Activated CD4-positive, CD25-positive, alpha-beta regulatory T cell treated with anti-CD3 and anti-CD28 coated beads, Interleukin-2, amount 50 U/mL, for 16 hours (primary cell): ENCODE measurements at regions not wholly inside any gene's neighbourhood (a gene's known extent, or its start where the extent isn't known, plus 50 kb on each side); places are given as distances from the start of the nearest gene placed in this dataset.
"Not testable (repeated sequence)": the region's sequence is repeated elsewhere in the genome, so short reads cannot be mapped to it uniquely, and the experiment has no call there.

ENCODE experiments used
- DNase-seq: peaks from one replicate; pipeline ENCODE4 v3.0.0-alpha.2; 2020; ENCODE audit warnings: low read depth, low spot score

GRCh38 chr6:84821314-84821713, 56.9 kb upstream of the TBX18 start:
- not testable (repeated sequence) for DNase-seq

- no peak for DNase-seq
These were observed 52.3 kb upstream of the TBX18 start for GRCh38 chr6:84816741-84817140.

GRCh38 chr6:84815896-84816735, 51.7 kb upstream of the TBX18 start:
- no peak for DNase-seq
